ENCODE measurements at regions not wholly inside any gene's neighbourhood (a gene's known extent, or its start where the extent isn't known, plus 50 kb on each side); places are given as distances from the start of the nearest gene placed in this dataset.
"Not testable (repeated sequence)": the region's sequence is repeated elsewhere in the genome, so short reads cannot be mapped to it uniquely, and the experiment has no call there.

DNA sequence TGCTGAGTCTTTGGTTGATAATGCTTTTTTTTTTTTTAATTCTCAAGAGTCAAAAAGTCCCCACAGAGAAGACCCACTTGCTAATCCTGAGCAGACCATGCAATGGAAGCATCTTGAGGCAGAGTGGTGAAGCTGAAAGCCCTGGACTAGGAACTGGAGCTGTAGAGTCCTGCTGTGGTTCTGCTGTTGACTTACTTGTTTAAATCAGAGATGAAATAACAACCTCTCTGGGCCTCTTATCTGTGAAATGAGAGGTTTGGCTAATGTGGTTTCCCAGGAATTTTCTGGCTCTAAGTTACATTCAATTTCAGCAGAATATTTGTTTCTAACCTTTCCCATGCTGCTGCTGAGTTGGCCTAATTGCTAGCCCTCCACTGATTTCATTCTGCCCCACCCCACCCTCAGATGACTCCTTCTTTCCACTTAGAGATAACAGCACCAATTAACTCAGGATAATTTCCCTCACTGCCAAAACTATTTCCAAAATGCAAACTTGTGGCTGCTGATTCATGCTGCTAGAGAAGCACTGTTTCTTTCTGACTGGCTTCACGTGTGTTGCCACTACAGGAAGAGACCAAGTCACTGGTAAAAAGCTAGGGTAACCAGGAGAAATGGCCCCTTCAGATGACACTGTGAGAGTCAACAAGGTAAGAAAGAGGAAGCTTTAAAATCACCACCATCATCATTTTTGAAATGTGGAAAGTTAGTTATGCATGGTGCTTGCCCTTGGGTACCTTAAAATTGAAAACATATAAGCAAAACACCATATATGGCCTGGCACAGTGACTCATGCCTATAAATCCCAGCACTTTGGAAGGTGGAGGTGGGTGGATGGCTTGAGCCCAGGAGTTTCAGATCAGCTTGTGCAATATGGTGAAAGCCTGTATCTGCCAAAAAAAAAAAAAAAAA is 326.4 kb downstream of the DCHS2 start:
- TF ChIP-seq TAF1 (IDR thresholded peaks at IDR 0.05; ENCODE audit: borderline replicate concordance, low read depth, low read length) = no peak
- TF ChIP-seq POLR2A (IDR thresholded peaks at IDR 0.05; ENCODE audit: low read depth, low read length) = no peak
- TF ChIP-seq POLR2AphosphoS5 (IDR thresholded peaks at IDR 0.05; ENCODE audit: low read depth, low read length) = no peak
- FAIRE-seq = no peak
- no peak for DNase-seq (ENCODE audit: insufficient read length)

GRCh38 chr4:154160519-154161301 is 330.9 kb downstream of the DCHS2 start:
- no peak for FAIRE-seq
- TF ChIP-seq TAF1 (IDR thresholded peaks at IDR 0.05; ENCODE audit: borderline replicate concordance, low read depth, low read length) (no peak), POLR2A (IDR thresholded peaks at IDR 0.05; ENCODE audit: low read depth, low read length) (no peak), POLR2AphosphoS5 (IDR thresholded peaks at IDR 0.05; ENCODE audit: low read depth, low read length) (no peak)
- DNase-seq (ENCODE audit: insufficient read length) = no peak

- no peak for FAIRE-seq
- no peak for TF ChIP-seq POLR2AphosphoS5 (IDR thresholded peaks at IDR 0.05; ENCODE audit: low read depth, low read length)
- TF ChIP-seq POLR2A (IDR thresholded peaks at IDR 0.05; ENCODE audit: low read depth, low read length) = no peak
- TF ChIP-seq TAF1 (IDR thresholded peaks at IDR 0.05; ENCODE audit: borderline replicate concordance, low read depth, low read length) = no peak
- no peak for DNase-seq (ENCODE audit: insufficient read length)
These were observed 333.0 kb downstream of the DCHS2 start for GRCh38 chr4:154158361-154159155.

- no peak for DNase-seq (ENCODE audit: insufficient read length)
- TF ChIP-seq POLR2AphosphoS5 (IDR thresholded peaks at IDR 0.05; ENCODE audit: low read depth, low read length) (no peak), POLR2A (IDR thresholded peaks at IDR 0.05; ENCODE audit: low read depth, low read length) (no peak), TAF1 (IDR thresholded peaks at IDR 0.05; ENCODE audit: borderline replicate concordance, low read depth, low read length) (no peak)
- no peak for FAIRE-seq
These were observed 339.1 kb downstream of the DCHS2 start for GRCh38 chr4:154152546-154152945.

- DNase-seq (ENCODE audit: insufficient read length); FAIRE-seq: not testable (repeated sequence)
These were observed 342.4 kb downstream of the DCHS2 start for GRCh38 chr4:154149236-154149635.

DNA sequence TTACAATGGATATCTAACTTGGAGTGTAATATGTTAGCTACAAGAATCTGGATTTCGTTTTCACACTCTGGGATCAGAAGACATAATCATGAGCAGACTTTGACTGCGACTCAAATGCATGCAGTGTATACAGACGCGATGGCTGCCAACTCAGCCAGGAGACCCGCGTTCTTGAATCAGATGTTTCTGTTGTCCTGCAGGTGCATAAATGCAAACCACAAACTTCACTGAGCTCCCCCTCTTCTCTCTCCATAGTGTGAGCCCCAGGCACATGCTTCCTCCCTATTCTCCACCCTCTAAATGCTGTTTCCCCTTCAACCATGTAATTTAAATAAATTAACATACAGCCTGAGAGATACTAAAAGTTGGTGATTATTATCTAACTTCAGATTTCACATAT is 347.9 kb downstream of the DCHS2 start:
- FAIRE-seq (no peak), DNase-seq (ENCODE audit: insufficient read length) (no peak)
- TF ChIP-seq POLR2AphosphoS5 (IDR thresholded peaks at IDR 0.05; ENCODE audit: low read depth, low read length) (no peak), TAF1 (IDR thresholded peaks at IDR 0.05; ENCODE audit: borderline replicate concordance, low read depth, low read length) (no peak), POLR2A (IDR thresholded peaks at IDR 0.05; ENCODE audit: low read depth, low read length) (no peak)

GRCh38 chr4:154142664-154143063 is 348.9 kb downstream of the DCHS2 start:
- FAIRE-seq (no peak), DNase-seq (ENCODE audit: insufficient read length) (no peak)
- TF ChIP-seq TAF1 (IDR thresholded peaks at IDR 0.05; ENCODE audit: borderline replicate concordance, low read depth, low read length) = no peak
- no peak for TF ChIP-seq POLR2AphosphoS5 (IDR thresholded peaks at IDR 0.05; ENCODE audit: low read depth, low read length)
- no peak for TF ChIP-seq POLR2A (IDR thresholded peaks at IDR 0.05; ENCODE audit: low read depth, low read length)

DNA sequence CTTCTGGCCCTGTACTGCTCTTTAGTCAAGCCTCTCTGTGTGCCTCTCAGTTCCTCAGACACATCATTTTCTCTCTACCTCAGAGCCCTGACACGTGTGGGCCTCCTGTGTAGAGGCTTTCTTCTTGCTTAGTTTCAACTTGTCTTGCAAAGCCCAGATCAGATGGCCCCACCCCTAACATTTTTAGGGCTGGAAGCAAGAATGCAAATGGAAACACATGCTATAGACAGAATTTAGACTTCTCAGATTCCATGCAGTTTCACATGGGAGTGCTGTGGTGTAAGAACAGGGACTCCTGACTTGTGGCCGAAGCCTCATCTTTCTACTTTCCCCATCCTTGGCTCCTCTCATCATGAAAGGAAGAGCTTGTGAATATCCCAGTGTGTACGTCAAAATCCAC is 350.7 kb downstream of the DCHS2 start:
- DNase-seq (ENCODE audit: insufficient read length) (no peak), FAIRE-seq (no peak)
- no peak for TF ChIP-seq POLR2AphosphoS5 (IDR thresholded peaks at IDR 0.05; ENCODE audit: low read depth, low read length)
- no peak for TF ChIP-seq POLR2A (IDR thresholded peaks at IDR 0.05; ENCODE audit: low read depth, low read length)
- TF ChIP-seq TAF1 (IDR thresholded peaks at IDR 0.05; ENCODE audit: borderline replicate concordance, low read depth, low read length) = no peak

DNA sequence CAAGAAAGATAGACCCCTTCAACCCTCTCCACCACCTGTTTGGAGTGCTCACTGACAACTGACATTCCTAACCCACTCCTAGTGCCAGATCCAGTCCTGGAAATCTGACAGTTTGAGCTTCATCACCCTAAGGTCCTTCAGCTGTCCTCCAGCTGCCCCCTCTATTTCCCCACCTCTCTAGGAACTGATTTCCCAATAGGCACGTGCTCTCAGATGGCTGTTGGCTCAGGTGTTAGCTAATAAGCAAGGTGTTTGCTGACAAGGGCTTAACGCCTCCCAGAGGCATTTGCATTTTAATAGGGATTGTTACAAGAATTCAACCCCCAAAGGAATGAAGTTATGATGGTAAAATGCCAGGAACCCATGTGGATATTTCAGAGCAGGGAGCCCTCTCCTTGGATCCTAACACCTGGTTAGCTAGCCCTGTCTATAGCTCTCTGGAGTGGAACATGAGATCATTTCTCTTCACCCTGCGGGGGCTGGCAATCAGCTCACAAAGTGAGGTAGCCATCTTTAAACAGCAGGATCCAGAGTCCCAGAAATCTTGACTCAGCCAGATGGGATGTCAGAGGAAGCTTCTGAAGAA is 348.5 kb upstream of the SFRP2 start:
- DNase-seq (ENCODE audit: insufficient read length) = no peak
- FAIRE-seq = no peak
- TF ChIP-seq TAF1 (IDR thresholded peaks at IDR 0.05; ENCODE audit: borderline replicate concordance, low read depth, low read length) (no peak), POLR2AphosphoS5 (IDR thresholded peaks at IDR 0.05; ENCODE audit: low read depth, low read length) (no peak), POLR2A (IDR thresholded peaks at IDR 0.05; ENCODE audit: low read depth, low read length) (no peak)

DNA sequence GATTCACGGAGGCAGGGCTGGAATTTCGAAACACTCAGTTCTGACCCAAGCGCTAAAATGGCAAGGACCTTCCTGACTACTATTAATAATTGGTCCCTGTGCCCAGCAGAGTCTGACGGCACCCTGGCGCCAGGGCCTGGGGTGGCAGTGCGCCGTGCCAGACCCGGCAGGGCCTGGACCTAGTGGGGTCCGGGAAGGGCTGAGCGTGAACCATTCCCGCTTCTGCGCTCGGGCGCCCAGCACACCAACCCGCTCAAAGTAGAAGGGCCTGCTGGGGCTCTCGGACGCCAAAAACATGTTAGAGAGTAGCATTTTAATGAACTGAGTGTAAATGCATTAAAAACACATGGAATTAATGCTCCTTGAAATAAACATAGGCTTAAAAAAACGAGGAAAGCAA is 346.7 kb upstream of the SFRP2 start:
- FAIRE-seq (no peak), DNase-seq (ENCODE audit: insufficient read length) (no peak)
- TF ChIP-seq POLR2AphosphoS5 (IDR thresholded peaks at IDR 0.05; ENCODE audit: low read depth, low read length) (no peak), POLR2A (IDR thresholded peaks at IDR 0.05; ENCODE audit: low read depth, low read length) (no peak), TAF1 (IDR thresholded peaks at IDR 0.05; ENCODE audit: borderline replicate concordance, low read depth, low read length) (no peak)

DNA sequence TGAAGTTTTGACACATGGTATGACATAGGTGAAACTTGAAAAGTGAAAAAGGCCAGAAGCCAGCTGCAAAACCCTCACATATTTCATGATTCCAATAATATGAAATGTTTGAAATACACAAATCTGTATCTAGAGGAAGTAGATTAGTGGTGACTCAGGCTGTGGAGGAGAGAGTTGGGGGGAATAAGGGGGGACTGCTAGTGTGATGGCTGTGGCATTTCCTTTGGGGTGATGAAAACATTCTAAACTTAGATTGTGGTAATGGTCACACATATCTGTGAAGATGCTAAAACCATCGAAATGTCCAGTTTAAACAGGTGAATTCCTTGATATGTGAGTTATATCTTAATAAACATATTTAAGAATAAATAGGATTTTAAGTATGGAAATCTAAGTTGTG is 343.5 kb upstream of the SFRP2 start:
- TF ChIP-seq POLR2AphosphoS5 (IDR thresholded peaks at IDR 0.05; ENCODE audit: low read depth, low read length) (no peak), TAF1 (IDR thresholded peaks at IDR 0.05; ENCODE audit: borderline replicate concordance, low read depth, low read length) (no peak), POLR2A (IDR thresholded peaks at IDR 0.05; ENCODE audit: low read depth, low read length) (no peak)
- FAIRE-seq (no peak), DNase-seq (ENCODE audit: insufficient read length) (no peak)
